HG02798 (cell line): ENCODE measurements at regions not wholly inside any gene's neighbourhood (a gene's known extent, or its start where the extent isn't known, plus 50 kb on each side); places are given as distances from the start of the nearest gene placed in this dataset.

Experiments used
- ATAC-seq: cut with Tn5 transposase; IDR thresholded peaks from one replicate; pipeline ENCODE4 v1.9.1; 2021; ENCODE audit warnings: mild to moderate bottlenecking; ENCODE audit not compliant: unreplicated experiment, poor library complexity

GRCh38 chr13:81781471-81781870 is 1440.5 kb upstream of the SPRY2 start:
- ATAC-seq = no peak

- no peak for ATAC-seq
These were observed 1439.0 kb upstream of the SPRY2 start for GRCh38 chr13:81779876-81780275.

GRCh38 chr13:81778350-81778749 is 1437.4 kb upstream of the SPRY2 start:
- ATAC-seq = no peak

GRCh38 chr13:81773263-81773662 is 1432.3 kb upstream of the SPRY2 start:
- ATAC-seq = no peak

- ATAC-seq = no peak
These were observed 1431.0 kb upstream of the SPRY2 start for GRCh38 chr13:81771951-81772350.

GRCh38 chr13:81770868-81771505 is 1430.1 kb upstream of the SPRY2 start:
- no peak for ATAC-seq

GRCh38 chr13:81762449-81762848 is 1421.5 kb upstream of the SPRY2 start:
- ATAC-seq = no peak

- no peak for ATAC-seq
These were observed 1419.4 kb upstream of the SPRY2 start for GRCh38 chr13:81760316-81760715.

GRCh38 chr13:81757348-81757970 is 1416.5 kb upstream of the SPRY2 start:
- ATAC-seq = no peak

- ATAC-seq = no peak
These were observed 1404.5 kb upstream of the SPRY2 start for GRCh38 chr13:81745391-81745790.

GRCh38 chr13:81738364-81738763 is 1397.4 kb upstream of the SPRY2 start:
- ATAC-seq = no peak

- no peak for ATAC-seq
These were observed 1385.3 kb upstream of the SPRY2 start for GRCh38 chr13:81726037-81726726.

- no peak for ATAC-seq
These were observed 1381.5 kb upstream of the SPRY2 start for GRCh38 chr13:81722456-81722855.

- no peak for ATAC-seq
These were observed 1380.5 kb upstream of the SPRY2 start for GRCh38 chr13:81721400-81721799.

- no peak for ATAC-seq
These were observed 1373.6 kb upstream of the SPRY2 start for GRCh38 chr13:81714513-81714912.

- no peak for ATAC-seq
These were observed 1372.3 kb upstream of the SPRY2 start for GRCh38 chr13:81713201-81713600.

- no peak for ATAC-seq
These were observed 1356.9 kb upstream of the SPRY2 start for GRCh38 chr13:81697826-81698225.

- ATAC-seq = no peak
These were observed 1346.0 kb upstream of the SPRY2 start for GRCh38 chr13:81686877-81687276.

- no peak for ATAC-seq
These were observed 1342.6 kb upstream of the SPRY2 start for GRCh38 chr13:81683521-81683920.

- no peak for ATAC-seq
These were observed 1341.2 kb upstream of the SPRY2 start for GRCh38 chr13:81682081-81682630.

- ATAC-seq = no peak
These were observed 1336.9 kb upstream of the SPRY2 start for GRCh38 chr13:81677857-81678256.
